ENCODE measurements at regions not wholly inside any gene's neighbourhood (a gene's known extent, or its start where the extent isn't known, plus 50 kb on each side); places are given as distances from the start of the nearest gene placed in this dataset.

- Mint-ChIP-seq H3K27me3 (ENCODE audit: insufficient read depth, low read depth, poor library complexity) (no peaks in the 10 kb centered on the region), H3K9me3 (no peaks in the 10 kb centered on the region), H3K36me3 (ENCODE audit: low read depth) (no peaks in the 10 kb centered on the region; the same call in 2 of the 3 replicates), H3K4me1 (no peaks in the 10 kb centered on the region), H3K27ac (no peak overlapping the region), H3K4me3 (no peak overlapping the region)
- no peak overlapping the region for H3K27ac ChIP-seq (ENCODE audit: low read depth)
- H3K4me3 ChIP-seq = no peak overlapping the region
- no peak for TF ChIP-seq CTCF (conservative IDR thresholded peaks at IDR 0.05; ENCODE audit: low read depth in 2 of 2)
- no peak for TF ChIP-seq NANOG (IDR thresholded peaks at IDR 0.05; ENCODE audit: borderline replicate concordance)
- no peak for TF ChIP-seq EZH2phosphoT487 (IDR thresholded peaks at IDR 0.05; ENCODE audit: unreplicated experiment)
- no peak for TF ChIP-seq CREB1 (CRISPR knock-in tag; IDR thresholded peaks at IDR 0.05; ENCODE audit: low read depth)
- TF ChIP-seq REST (IDR thresholded peaks at IDR 0.05; ENCODE audit: unreplicated experiment) = no peak
- TF ChIP-seq JUNB (IDR thresholded peaks at IDR 0.05; ENCODE audit: unreplicated experiment) = no peak
- H3K36me3 ChIP-seq (ENCODE audit: insufficient read depth) = no peaks in the 10 kb centered on the region
- H3K4me2 ChIP-seq = no peak overlapping the region
- no peaks in the 10 kb centered on the region for H3K79me2 ChIP-seq (replicated peaks; ENCODE audit: insufficient read depth)
- H3K27me3 ChIP-seq (ENCODE audit: insufficient read depth) = no peaks in the 10 kb centered on the region
- ATAC-seq (no peak), DNase-seq (ENCODE audit: low spot score) (no peak)
- 0 out of 2 replicates have a peak, but pooled peaks cover 7% of the 10 kb centered on the region for H3K9me2 ChIP-seq (ENCODE audit: insufficient read depth)
- H2AFZ ChIP-seq = no peak overlapping the region
- H4K20me1 ChIP-seq (replicated peaks; ENCODE audit: insufficient read depth) = no peaks in the 10 kb centered on the region
- no peaks in the 10 kb centered on the region for H3K4me1 ChIP-seq (ENCODE audit: insufficient read depth)
- H3F3A ChIP-seq (replicated peaks; ENCODE audit: low read depth) = no peaks in the 10 kb centered on the region
Observed at GRCh38 chr3:117746066-117746465, 1036.5 kb downstream of the TUSC7 start.

- Mint-ChIP-seq H3K4me3 (no peak overlapping the region), H3K9me3 (no peaks in the 10 kb centered on the region), H3K27me3 (ENCODE audit: insufficient read depth, low read depth, poor library complexity) (no peaks in the 10 kb centered on the region), H3K4me1 (peaks cover 5% of the 10 kb centered on the region; the same call in 2 of the 3 replicates), H3K36me3 (ENCODE audit: low read depth) (no peaks in the 10 kb centered on the region), H3K27ac (no peak overlapping the region)
- no peak overlapping the region for H3K4me3 ChIP-seq
- no peak overlapping the region for H3K27ac ChIP-seq (ENCODE audit: low read depth)
- H3K27me3 ChIP-seq (ENCODE audit: insufficient read depth) = no peaks in the 10 kb centered on the region
- peaks cover 2% of the 10 kb centered on the region; the same call in 1 of the 2 replicates for H3K4me1 ChIP-seq (ENCODE audit: insufficient read depth)
- H3K79me2 ChIP-seq (replicated peaks; ENCODE audit: insufficient read depth) = no peaks in the 10 kb centered on the region
- no peak for TF ChIP-seq CTCF (conservative IDR thresholded peaks at IDR 0.05; ENCODE audit: low read depth in 2 of 2)
- no peak for DNase-seq (ENCODE audit: low spot score)
- no peak overlapping the region for H2AFZ ChIP-seq
- no peak for ATAC-seq
- no peaks in the 10 kb centered on the region for H4K20me1 ChIP-seq (replicated peaks; ENCODE audit: insufficient read depth)
- H3K36me3 ChIP-seq (ENCODE audit: insufficient read depth) = no peaks in the 10 kb centered on the region
- H3F3A ChIP-seq (replicated peaks; ENCODE audit: low read depth) = no peaks in the 10 kb centered on the region
- no peak overlapping the region for H3K4me2 ChIP-seq
- H3K9me2 ChIP-seq (ENCODE audit: insufficient read depth) = 0 out of 2 replicates have a peak, but pooled peaks cover 7% of the 10 kb centered on the region
Observed at GRCh38 chr3:117748131-117748530, 1038.6 kb downstream of the TUSC7 start.

All from GM23338 (cell line).